ENCODE measurements at regions not wholly inside any gene's neighbourhood (a gene's known extent, or its start where the extent isn't known, plus 50 kb on each side); places are given as distances from the start of the nearest gene placed in this dataset.

DNA sequence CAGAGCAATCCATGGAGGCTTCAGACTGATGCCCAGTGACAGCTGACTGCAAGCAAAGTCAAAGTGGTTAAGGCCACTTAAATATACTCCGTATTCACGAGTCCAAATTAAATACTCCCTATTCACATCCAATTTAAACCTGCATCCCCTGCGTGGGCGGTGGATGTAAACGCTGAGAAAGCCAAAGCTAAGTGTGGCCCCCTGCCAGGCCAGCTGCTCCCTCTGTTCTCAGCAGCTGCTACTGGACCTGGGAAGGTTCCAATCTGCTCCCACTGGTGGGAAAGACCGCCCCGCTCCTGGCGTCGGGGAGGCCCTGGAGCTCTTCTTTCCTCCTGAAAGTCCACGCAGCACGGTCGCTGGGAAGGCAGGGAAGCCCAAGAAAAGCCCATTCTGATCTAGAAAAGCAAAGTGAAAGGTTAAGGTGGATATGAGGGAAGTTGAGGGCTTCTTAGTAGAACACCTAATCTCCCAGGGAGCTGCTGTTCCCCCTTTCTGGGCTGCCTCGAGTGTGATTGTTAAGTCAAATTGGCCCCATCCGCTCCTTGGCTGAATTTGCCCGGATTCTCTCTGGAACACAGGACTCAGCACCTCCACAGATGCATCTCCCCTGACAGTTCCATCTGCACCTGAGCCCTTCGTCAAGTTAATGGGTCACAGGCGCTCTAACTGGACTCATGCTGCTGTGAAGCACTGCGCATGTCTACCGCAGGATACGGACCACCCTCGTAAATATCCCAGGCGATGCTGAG is 205.5 kb downstream of the USP12 start:
- DNase-seq (ENCODE audit: low spot score) = no peak

DNA sequence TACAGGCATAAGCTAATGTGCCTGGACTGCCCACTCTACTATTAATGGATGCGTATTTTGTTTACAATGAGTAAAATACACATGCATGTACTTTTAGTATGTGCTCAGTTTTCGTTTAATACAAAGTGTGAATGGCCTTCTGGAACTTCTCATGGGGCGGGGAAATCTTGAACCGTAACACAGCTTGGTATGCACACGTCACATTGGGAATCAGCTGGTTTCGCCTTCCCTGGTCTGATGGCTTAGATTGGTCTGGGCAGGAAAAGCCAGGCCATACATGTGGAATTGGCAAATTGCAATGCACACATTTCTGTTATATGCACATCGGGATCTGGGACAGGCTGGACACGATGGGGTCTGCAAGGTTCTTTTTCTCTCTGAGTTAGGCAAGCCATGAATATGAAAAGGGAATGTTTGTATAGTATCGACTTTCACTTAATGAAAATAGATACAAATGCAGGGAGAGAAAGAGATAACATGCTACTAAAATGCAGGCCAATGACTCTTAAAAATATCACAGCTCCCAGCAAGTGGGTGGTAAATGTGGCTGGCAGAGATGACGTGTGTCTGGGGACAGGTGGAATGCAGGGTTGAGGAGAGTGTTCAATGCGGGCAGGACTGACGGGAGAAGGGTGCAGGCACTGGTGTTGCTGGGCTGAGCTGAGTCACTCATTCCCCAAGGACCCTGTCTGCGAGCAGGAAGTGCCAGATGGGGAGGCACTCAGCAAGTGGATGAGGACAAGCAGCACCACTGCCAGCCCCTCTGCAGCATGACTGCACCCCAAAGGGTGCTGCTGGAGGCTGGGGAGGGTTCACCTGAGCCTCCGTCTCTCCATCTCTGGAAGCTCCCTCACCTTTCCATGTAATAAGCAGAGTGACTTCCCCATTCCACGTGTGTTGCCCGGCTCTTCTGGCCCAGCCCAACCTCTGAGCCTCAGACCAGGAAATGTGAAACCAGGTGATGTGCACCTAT is 204.0 kb upstream of the GPR12 start:
- no peak for DNase-seq (ENCODE audit: low spot score)

- no peak for DNase-seq (ENCODE audit: low spot score)
Measured at GRCh38 chr13:26962671-26963070, 202.1 kb upstream of the GPR12 start.

- DNase-seq (ENCODE audit: low spot score) = no peak
Measured at GRCh38 chr13:26961890-26962615, 201.5 kb upstream of the GPR12 start.

DNA sequence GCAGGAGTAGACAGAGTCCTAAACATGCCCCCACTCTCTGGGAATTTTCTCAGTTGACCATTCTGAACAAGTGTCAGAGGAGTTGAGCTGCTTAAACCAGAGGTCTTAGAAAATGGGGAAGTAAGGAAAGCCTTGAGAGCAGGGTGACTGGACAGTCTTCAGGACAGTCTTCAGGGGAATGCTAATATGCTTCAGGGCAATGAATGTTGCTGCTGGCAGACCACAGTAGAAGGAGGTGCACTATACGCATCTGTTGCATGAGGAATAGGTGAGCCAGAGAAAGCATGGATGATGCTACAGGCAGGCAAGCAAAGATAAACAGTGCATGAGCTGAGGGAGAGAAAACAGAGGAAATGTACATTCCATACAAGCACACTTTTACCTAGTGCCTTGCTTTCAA is 196.6 kb upstream of the GPR12 start:
- no peak for DNase-seq (ENCODE audit: low spot score)

DNA sequence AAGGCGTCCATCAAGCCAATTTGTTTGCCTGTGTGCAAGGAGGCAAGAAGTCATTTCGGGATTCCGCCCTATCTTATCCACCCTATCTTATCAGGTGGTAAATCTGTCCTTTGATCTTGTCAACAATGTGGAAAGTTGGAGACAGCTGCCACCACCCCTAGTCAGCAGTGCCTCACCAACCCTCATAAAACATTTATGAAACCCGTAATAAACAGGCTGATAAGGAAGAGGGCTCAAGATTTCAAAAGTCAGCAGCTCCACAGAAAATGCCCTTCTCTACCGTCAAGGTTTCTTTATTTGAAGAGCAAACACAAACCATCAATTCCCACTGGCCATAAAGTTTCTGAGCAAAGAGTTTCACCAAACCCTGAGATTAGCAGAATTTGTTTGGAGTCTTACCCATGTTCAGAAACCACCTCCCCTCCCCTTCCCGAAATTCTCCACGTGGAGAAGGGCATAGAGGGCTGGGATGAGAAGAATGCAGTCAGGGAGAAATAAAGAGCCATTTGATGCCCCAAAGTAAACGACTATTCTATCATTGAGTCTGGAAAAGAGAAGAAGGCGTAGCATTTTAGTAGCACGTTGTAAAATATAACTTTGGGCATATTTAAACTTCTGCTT is 196.0 kb upstream of the GPR12 start:
- DNase-seq (ENCODE audit: low spot score) = peak; percentile 91

GRCh38 chr13:26954976-26955375 is 194.4 kb upstream of the GPR12 start:
- DNase-seq (ENCODE audit: low spot score) = no peak

GRCh38 chr13:26953291-26953690 is 192.7 kb upstream of the GPR12 start:
- no peak for DNase-seq (ENCODE audit: low spot score)

DNA sequence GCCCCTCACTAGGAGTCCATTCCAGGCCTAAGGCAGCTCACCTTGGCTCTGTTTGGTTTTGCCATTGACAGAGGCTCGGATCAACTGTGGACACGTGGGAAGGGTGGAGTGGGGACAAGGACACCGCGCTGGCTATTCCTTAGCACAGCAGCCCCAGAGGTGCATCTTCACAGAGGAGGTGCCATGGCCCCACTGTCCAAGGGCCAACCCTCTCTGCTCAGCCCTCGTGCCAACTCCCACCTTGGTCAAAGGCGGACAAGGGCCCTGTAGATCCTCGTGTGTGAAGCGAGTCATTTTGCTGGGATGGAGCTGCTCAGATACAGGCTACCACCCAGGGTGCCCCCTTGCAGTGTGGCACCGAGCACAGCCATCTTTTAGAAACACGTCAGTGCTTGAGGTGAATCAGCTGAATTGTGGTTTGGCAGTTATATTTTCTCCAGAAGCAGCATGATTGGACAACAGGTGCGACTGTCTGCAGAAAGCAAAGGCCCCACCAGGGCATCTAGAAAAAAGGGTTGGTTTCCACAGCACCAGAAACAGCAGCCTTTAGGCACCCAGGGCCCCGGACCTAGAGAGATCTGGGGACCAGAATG is 192.1 kb upstream of the GPR12 start:
- DNase-seq (ENCODE audit: low spot score) = no peak

- peak; percentile 81 for DNase-seq (ENCODE audit: low spot score)
Measured at GRCh38 chr13:26951581-26952177, 191.1 kb upstream of the GPR12 start.

GRCh38 chr13:26950968-26951367 is 190.4 kb upstream of the GPR12 start:
- DNase-seq (ENCODE audit: low spot score) = no peak

GRCh38 chr13:26950546-26950945 is 190.0 kb upstream of the GPR12 start:
- no peak for DNase-seq (ENCODE audit: low spot score)

- no peak for DNase-seq (ENCODE audit: low spot score)
Measured at GRCh38 chr13:26949701-26950502, 189.3 kb upstream of the GPR12 start.

DNA sequence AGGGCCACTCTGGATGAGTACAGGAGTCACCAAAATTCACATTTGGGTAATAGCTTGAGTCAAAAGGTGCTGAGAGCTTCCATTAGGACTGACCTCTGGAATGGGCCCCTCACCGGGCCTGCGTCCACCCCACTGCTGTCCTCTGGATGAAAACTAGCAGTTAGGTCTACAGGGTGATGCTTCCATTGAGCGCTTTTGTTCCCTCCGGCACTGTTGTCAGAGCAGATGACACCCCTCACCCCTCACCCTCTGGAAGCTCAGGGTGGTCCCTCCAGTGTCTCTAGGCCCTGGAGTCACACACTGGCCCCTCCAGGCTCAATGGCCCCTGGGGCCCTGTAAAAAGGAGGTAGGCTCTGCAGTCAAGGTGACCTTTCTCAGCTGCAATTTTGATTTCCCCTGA is 187.8 kb upstream of the GPR12 start:
- no peak for DNase-seq (ENCODE audit: low spot score)

GRCh38 chr13:26946684-26947343 is 186.2 kb upstream of the GPR12 start:
- peak; percentile 78 for DNase-seq (ENCODE audit: low spot score)

GRCh38 chr13:26943748-26944147 is 183.2 kb upstream of the GPR12 start:
- DNase-seq (ENCODE audit: low spot score) = no peak

DNA sequence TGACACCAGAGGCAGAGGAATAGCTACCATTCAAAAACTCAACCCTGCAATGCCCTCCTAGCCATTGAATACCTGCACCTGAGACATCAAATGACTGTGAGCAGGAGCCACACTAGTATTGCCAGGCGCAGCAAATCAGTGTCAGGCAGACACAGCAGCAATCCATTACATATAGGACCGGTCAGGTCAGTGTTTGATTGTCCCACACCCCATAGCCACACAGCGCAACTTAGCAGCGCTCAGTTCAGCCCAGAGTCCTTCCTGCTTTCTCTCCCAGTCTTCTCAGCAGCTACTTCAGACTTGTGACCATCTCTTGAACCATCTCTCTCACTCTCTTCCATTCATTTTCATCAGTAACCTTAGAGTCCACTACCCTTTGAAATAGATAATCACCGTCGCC is 181.6 kb upstream of the GPR12 start:
- DNase-seq (ENCODE audit: low spot score) = no peak

GRCh38 chr13:26941345-26942174 is 181.0 kb upstream of the GPR12 start:
- DNase-seq (ENCODE audit: low spot score) = no peak

DNA sequence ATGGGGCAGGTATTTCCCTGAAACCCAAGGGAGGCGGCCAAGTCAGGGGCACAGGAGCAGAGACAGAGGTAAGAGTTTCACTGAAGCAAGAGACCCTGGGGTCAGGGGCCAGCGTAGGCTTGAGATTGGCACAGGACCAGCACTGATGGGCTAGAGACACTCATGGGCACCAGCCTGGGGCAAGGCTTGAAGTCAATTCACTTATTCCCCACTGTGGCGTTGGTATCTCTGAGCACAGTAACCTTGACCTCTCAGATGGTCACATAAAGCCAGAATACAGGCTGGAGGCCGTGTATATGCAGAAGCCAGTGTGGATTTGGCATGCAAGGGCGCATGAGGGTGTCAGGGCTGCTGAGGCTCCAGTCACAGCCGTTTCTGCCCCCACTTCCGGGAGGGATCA is 173.5 kb upstream of the GPR12 start:
- DNase-seq (ENCODE audit: low spot score) = no peak
